OCI-LY3 (cell line): ENCODE measurements at regions not wholly inside any gene's neighbourhood (a gene's known extent, or its start where the extent isn't known, plus 50 kb on each side); places are given as distances from the start of the nearest gene placed in this dataset.

ENCODE experiments used
- CTCF ChIP-seq: fragments of 200-600, 300-600 bp; sonication (generic); IDR thresholded peaks from 2 replicates; pipeline ENCODE4 v1.5.1; 2014; ENCODE audit warnings: antibody characterized with exemption, low read length, low read depth
- EZH2phosphoT487 ChIP-seq: fragments of 200-600 bp; shearing (Covaris generic); IDR thresholded peaks from 2 replicates; pipeline ENCODE4 v1.6.1; 2018; ENCODE audit warnings: antibody characterized with exemption, mixed run types, low read depth

DNA sequence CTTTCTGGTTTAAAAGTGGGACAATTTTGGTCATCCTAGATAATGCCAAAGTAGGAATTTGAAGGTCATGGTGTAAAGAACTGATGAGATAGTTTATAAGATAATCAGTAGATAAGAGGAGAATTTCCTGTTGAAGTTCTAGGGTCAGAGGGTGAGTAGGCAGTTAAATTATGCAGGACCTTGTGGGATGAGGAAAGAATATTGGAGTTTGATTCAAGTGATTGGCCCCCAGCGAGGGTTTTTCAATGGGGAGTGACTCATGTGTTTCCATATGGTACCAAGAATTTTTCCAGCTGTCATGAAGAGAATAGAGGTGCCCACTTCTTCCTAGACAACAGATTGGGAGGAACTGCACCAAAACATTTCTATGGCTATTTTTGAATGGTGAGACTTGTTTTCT, 940.2 kb upstream of the ZEB2 start:
- TF ChIP-seq CTCF (no peak), EZH2phosphoT487 (no peak)
